A673 (cell line): ENCODE measurements at regions not wholly inside any gene's neighbourhood (a gene's known extent, or its start where the extent isn't known, plus 50 kb on each side); places are given as distances from the start of the nearest gene placed in this dataset.

Source experiments
- EZH2 ChIP-seq: fragments of 200-600 bp; sonication (generic); IDR thresholded peaks from 2 replicates; pipeline ENCODE4 v1.6.1; 2017; ENCODE audit warnings: borderline replicate concordance, low read depth, mild to moderate bottlenecking, mixed read lengths, antibody characterized with exemption, low read length; ENCODE audit not compliant: poor library complexity, severe bottlenecking
- TF ChIP-seq, protein P1 (sequence below): fragments of 300-800, 200-600 bp; sonication (generic); conservative IDR thresholded peaks from 2 replicates; pipeline ENCODE4 v1.5.1; 2017; ENCODE audit warnings: low read depth, mild to moderate bottlenecking, antibody characterized with exemption, low read length, moderate library complexity, mixed read lengths

DNA sequence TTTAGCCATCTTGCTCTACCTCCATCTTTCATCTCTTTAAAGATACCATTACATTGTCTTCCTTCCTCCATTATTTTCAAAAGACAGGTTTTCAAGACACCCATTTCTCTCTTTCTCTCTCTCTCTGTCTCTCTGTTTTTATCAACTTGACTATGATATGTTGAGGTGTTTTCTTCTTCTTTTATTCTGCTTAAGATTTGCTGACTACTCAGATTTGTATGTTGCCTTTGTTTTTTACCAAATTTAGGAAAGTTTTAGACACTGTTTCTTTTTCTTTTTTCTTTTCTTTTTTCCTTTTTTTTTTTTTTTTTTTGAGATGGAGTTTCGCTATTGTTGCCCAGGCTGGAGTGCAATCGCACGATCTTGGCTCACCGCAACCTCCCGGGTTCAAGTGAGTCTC, 647.5 kb upstream of the VRK2 start:
- TF ChIP-seq, protein P1, sequence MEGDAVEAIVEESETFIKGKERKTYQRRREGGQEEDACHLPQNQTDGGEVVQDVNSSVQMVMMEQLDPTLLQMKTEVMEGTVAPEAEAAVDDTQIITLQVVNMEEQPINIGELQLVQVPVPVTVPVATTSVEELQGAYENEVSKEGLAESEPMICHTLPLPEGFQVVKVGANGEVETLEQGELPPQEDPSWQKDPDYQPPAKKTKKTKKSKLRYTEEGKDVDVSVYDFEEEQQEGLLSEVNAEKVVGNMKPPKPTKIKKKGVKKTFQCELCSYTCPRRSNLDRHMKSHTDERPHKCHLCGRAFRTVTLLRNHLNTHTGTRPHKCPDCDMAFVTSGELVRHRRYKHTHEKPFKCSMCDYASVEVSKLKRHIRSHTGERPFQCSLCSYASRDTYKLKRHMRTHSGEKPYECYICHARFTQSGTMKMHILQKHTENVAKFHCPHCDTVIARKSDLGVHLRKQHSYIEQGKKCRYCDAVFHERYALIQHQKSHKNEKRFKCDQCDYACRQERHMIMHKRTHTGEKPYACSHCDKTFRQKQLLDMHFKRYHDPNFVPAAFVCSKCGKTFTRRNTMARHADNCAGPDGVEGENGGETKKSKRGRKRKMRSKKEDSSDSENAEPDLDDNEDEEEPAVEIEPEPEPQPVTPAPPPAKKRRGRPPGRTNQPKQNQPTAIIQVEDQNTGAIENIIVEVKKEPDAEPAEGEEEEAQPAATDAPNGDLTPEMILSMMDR: no peak
- no peak for TF ChIP-seq EZH2
